Retina (tissue), 1 donor: ENCODE measurements at regions not wholly inside any gene's neighbourhood (a gene's known extent, or its start where the extent isn't known, plus 50 kb on each side); places are given as distances from the start of the nearest gene placed in this dataset.
"Not testable (repeated sequence)": the region's sequence is repeated elsewhere in the genome, so short reads cannot be mapped to it uniquely, and the experiment has no call there.

Experiments
- DNase-seq: peaks from one replicate; pipeline ENCODE4 v3.0.0-alpha.2; 2016

- DNase-seq, result no peak
Measured at GRCh38 chr4:176584031-176584606, 208.6 kb downstream of the VEGFC start.

GRCh38 chr4:176587920-176588319 is 204.8 kb downstream of the VEGFC start:
- no peak for DNase-seq

- no peak for DNase-seq
Measured at GRCh38 chr4:176588436-176588835, 204.3 kb downstream of the VEGFC start.

GRCh38 chr4:176592976-176593670 is 199.6 kb downstream of the VEGFC start:
- DNase-seq, result no peak

GRCh38 chr4:176593943-176594342 is 198.8 kb downstream of the VEGFC start:
- no peak for DNase-seq

- no peak for DNase-seq
Measured at GRCh38 chr4:176595257-176595656, 197.5 kb downstream of the VEGFC start.

GRCh38 chr4:176601124-176601523 is 191.6 kb downstream of the VEGFC start:
- no peak for DNase-seq

GRCh38 chr4:176607807-176608206 is 184.9 kb downstream of the VEGFC start:
- DNase-seq, result no peak

- DNase-seq, result no peak
Measured at GRCh38 chr4:176608346-176608745, 184.4 kb downstream of the VEGFC start.

- no peak for DNase-seq
Measured at GRCh38 chr4:176610594-176610993, 182.1 kb downstream of the VEGFC start.

GRCh38 chr4:176611381-176611780 is 181.3 kb downstream of the VEGFC start:
- no peak for DNase-seq

- DNase-seq, result no peak
Measured at GRCh38 chr4:176611951-176612350, 180.8 kb downstream of the VEGFC start.

- no peak for DNase-seq
Measured at GRCh38 chr4:176614793-176615192, 177.9 kb downstream of the VEGFC start.

GRCh38 chr4:176616151-176616550 is 176.6 kb downstream of the VEGFC start:
- DNase-seq, result no peak

- no peak for DNase-seq
Measured at GRCh38 chr4:176618138-176618537, 174.6 kb downstream of the VEGFC start.

GRCh38 chr4:176619430-176619829 is 173.3 kb downstream of the VEGFC start:
- no peak for DNase-seq

- DNase-seq, result no peak
Measured at GRCh38 chr4:176622251-176622948, 170.3 kb downstream of the VEGFC start.

GRCh38 chr4:176624983-176625610 is 167.6 kb downstream of the VEGFC start:
- DNase-seq, result not testable (repeated sequence)

- DNase-seq, result no peak
Measured at GRCh38 chr4:176627916-176628315, 164.8 kb downstream of the VEGFC start.

GRCh38 chr4:176631611-176632010 is 161.1 kb downstream of the VEGFC start:
- DNase-seq, result no peak
